SK-N-MC (cell line): ENCODE measurements at regions not wholly inside any gene's neighbourhood (a gene's known extent, or its start where the extent isn't known, plus 50 kb on each side); places are given as distances from the start of the nearest gene placed in this dataset.

Source experiments
- EZH2 ChIP-seq: fragments of 200-600 bp; sonication (generic); IDR thresholded peaks from one replicate; pipeline ENCODE4 v1.6.1; 2017; ENCODE audit warnings: antibody characterized with exemption
- FOXP2 ChIP-seq: optimal IDR thresholded peaks from 2 replicates; pipeline ENCODE3; 2011; ENCODE audit warnings: mild to moderate bottlenecking, moderate library complexity; ENCODE audit not compliant: insufficient read depth; ENCODE audit errors: extremely low read length, control extremely low read depth
- POLR2AphosphoS5 ChIP-seq: IDR thresholded peaks from 2 replicates; pipeline ENCODE4 v1.6.1; 2012; ENCODE audit warnings: mild to moderate bottlenecking, low read depth, low read length, borderline replicate concordance

- TF ChIP-seq POLR2AphosphoS5 (no peak), EZH2 (no peak), FOXP2 (no peak)
These were observed 67.6 kb upstream of the ETAA1 start for GRCh38 chr2:67329513-67329912.
